Esophagus muscularis mucosa (tissue), 3 donors: ENCODE measurements at regions not wholly inside any gene's neighbourhood (a gene's known extent, or its start where the extent isn't known, plus 50 kb on each side); places are given as distances from the start of the nearest gene placed in this dataset.
"Not testable (repeated sequence)": the region's sequence is repeated elsewhere in the genome, so short reads cannot be mapped to it uniquely, and the experiment has no call there.

Source experiments
- CTCF ChIP-seq, 3 experiments: fragments of 200-600 bp in 2 of 3; fragments of 450-650 bp in 1 of 3; sonication (generic) in 2 of 3; IDR thresholded peaks; one replicate each; pipeline ENCODE4 v1.5.1; 2017 to 2019; ENCODE audit warnings: antibody characterized with exemption in 3 of 3, mild to moderate bottlenecking in 2 of 3, moderate library complexity in 1 of 3
- POLR2AphosphoS5 ChIP-seq, 2 donors: sonication (generic); formaldehyde crosslinking; IDR thresholded peaks; one replicate each; pipeline ENCODE4 v1.6.1; 2017; ENCODE audit warnings: antibody characterized with exemption in 2 of 2

GRCh38 chr17:22376747-22377146 is 684.4 kb downstream of the KCNJ18 start:
- TF ChIP-seq CTCF, POLR2AphosphoS5 (IDR thresholded peaks at IDR 0.05): not testable (repeated sequence)
